HG03045 (cell line): ENCODE measurements at regions not wholly inside any gene's neighbourhood (a gene's known extent, or its start where the extent isn't known, plus 50 kb on each side); places are given as distances from the start of the nearest gene placed in this dataset.
"Not testable (repeated sequence)": the region's sequence is repeated elsewhere in the genome, so short reads cannot be mapped to it uniquely, and the experiment has no call there.

ENCODE experiments used
- ATAC-seq: cut with Tn5 transposase; IDR thresholded peaks from one replicate; pipeline ENCODE4 v1.9.1; 2021; ENCODE audit warnings: mild to moderate bottlenecking, moderate library complexity; ENCODE audit not compliant: unreplicated experiment

- ATAC-seq, result no peak
Observed at GRCh38 chr9:90064971-90065370, 460.2 kb downstream of the GADD45G start.

GRCh38 chr9:90065851-90066250 lies 461.0 kb downstream of the GADD45G start:
- ATAC-seq, result no peak

GRCh38 chr9:90069085-90069484 lies 464.3 kb downstream of the GADD45G start:
- no peak for ATAC-seq

DNA sequence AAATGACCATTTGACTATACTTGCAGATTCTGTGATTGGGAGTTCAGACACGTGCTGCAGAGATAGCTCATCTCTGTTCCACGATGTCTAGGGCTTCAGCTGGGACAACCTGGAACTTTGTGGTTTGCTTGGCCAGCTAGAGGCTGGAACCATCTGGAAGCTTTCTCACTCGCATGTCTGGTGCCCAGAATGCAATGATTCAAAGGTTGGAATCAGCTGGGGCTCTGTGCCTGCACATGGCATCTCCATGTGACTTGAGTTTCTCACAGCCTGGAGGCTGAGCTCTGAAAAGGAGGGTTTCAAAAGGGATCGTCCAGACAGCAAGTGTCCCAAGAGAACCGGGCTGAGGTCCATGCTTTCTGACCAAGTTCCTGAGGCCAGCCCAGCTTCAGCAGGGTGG lies 465.2 kb downstream of the GADD45G start:
- no peak for ATAC-seq

DNA sequence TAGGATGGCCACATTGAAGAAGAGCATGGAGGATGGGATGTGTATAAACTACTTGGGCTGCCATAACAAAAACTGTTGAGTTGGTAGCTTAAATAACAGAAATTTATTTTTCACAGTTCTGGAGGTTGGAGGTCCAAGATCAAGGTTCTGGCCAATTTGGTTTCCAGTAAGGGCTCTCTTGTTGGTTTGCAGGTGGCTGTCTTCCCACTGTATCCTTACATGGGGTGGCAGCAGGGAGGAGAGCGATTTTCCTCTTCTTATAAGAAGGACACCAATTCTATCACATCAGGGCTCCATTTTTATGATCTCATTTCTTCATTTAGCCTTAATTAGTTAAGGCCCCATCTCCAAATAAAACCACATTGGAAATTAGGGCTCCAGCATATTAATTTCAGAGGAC lies 465.7 kb downstream of the GADD45G start:
- ATAC-seq, result no peak

GRCh38 chr9:90070931-90071660 lies 466.3 kb downstream of the GADD45G start:
- ATAC-seq, result no peak

GRCh38 chr9:90073186-90073945 lies 468.6 kb downstream of the GADD45G start:
- ATAC-seq, result no peak

GRCh38 chr9:90074316-90074962 lies 469.6 kb downstream of the GADD45G start:
- no peak for ATAC-seq

DNA sequence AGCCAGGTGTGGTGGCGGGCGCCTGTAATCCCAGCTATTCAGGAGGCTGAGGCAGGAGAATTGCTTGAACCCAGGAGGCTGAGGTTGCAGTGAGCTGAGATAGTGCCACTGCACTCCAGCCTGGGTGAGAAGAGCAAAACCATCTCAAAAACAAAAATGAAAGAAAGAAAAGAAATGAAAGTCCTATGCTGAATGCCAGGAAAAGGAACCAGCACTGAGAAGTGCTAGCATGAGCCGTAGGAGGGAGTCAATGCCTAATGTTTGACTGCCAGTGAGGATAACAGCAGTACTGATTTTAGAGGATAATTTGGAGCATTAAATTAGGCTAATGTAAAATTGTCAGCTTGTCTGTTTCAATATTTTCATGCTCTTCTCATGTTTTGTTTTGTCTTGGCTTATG lies 472.8 kb downstream of the GADD45G start:
- ATAC-seq, result not testable (repeated sequence)

DNA sequence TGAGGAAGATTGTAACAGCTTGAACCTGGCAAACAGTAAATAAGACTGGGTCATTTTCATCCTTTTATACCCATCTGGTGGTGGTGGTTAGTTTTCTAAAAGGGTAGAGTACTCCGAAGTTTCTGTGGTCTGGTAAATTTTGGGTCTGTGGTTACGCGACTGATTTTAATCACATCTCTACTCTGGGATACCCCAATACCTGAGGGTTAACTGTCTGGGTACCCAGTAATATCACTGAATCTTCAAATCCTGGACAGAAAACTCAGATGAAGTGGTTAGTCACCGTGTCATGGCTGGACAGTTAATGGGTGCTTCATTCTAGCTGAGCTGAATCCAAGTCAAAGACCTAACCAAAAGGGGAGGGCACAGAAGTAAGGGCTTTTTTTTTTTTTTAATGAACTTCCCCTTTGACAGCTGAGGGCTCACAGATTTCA lies 474.2 kb downstream of the GADD45G start:
- ATAC-seq, result no peak

DNA sequence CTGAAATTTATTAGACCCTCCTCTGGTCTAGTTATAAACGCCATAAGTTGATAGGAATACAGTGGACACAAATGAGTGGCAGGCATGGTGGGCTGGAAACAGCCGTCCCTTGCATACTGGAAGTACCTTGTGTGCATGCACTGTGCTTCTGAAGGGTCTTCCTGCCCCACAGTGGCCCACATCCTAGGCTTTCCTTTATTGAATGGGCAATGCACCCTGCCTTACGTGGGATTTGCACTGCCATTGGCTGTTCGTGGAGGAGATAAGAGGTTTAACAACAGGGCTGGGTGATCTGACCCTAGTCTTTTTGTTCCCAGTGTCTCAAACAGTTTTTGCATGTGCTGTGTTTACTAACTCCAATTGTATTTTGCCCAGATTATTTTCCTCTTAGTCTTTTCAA lies 480.8 kb downstream of the GADD45G start:
- no peak for ATAC-seq

DNA sequence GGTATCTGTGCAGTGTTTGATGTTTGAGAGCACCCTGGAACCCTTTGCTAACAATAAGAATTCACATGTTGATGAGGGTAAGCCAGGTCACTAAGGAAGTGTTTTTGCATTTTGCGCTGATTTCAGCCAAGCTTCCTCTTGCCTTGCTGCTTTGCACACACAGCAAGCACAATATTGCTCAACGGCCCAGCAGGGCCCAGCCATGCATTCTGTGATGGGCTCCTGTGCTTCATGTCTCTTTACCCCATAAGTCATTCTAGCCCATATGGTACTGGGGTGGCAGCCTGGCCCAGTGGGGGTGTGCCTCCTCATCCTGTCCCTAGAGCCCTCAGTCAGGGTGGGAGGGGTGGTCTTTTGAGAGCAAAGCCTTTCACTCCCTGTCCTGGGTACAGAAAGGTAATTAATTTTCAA lies 481.3 kb downstream of the GADD45G start:
- ATAC-seq, result no peak

DNA sequence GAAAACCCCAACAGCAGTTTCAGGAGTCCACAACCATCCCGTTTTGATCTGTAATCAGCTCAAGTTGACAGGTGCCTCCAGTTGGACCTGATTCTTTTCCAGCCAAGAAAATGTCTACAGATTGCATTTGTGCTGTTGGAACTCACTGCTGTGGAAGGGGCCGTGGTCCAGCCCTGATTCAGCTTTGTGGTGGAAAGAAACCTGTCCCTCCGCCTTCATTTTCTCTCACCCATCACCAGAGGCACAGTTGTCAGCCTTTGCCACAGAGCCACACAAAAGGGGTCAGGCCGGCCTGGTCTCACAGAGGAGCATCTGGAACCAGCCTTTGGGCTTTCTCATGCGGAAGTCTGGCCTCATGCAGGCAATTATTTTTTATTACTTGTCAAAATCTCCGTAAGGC lies 483.6 kb downstream of the GADD45G start:
- ATAC-seq, result no peak

GRCh38 chr9:90088856-90089255 lies 484.0 kb downstream of the GADD45G start:
- ATAC-seq, result no peak

DNA sequence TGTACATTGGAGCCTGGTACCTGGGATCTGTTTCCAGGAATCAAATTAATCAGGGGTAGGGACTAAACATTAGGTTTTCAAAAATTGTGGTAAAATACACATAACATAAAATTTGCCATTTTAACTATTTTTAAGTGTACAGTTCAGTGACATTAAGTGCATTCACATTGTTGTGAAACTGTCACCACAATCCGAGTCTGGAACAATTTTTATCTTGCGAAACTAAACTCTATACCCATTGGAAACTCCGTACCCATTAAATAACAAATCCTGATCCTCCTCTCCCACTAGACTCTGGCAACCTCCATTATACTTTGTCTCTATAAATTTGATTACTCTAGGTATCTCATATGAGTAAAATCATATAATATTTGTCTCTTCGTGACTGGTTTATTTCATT lies 486.2 kb downstream of the GADD45G start:
- no peak for ATAC-seq

- no peak for ATAC-seq
Observed at GRCh38 chr9:90092508-90092907, 487.7 kb downstream of the GADD45G start.

GRCh38 chr9:90095682-90096081 lies 490.9 kb downstream of the GADD45G start:
- ATAC-seq, result no peak

- no peak for ATAC-seq
Observed at GRCh38 chr9:90097237-90097636, 492.4 kb downstream of the GADD45G start.

GRCh38 chr9:90098408-90098807 lies 493.6 kb downstream of the GADD45G start:
- no peak for ATAC-seq

DNA sequence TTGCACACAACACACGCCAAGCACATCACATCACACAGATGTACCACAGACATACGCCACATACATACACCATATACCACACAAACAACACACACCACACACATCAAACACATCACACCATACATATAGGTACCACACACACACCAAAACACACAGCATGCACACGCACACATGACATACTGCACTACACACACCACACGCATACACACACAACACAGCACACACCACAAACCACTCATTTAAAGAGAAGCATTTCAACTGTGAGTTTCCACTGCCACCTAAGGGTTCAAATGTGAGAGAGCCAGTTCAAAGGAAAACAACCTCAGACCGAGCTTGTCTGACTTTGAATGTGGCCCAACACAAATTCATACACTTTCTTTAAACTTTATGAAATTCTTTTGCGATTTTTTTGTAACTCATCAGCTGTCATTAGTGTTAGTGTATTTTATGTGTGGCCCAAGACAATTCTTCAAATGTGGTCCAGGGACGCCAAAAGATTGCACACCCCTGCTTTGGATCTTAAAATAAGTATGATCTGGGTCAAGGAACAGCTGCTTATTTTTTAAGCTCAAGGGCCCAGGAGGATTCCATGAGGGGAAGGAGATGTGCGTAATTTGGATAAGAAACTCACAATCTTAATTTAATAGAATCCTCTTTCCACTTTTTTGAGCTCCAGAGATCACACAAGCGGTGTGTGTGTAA lies 494.6 kb downstream of the GADD45G start:
- no peak for ATAC-seq

- no peak for ATAC-seq
Observed at GRCh38 chr9:90100014-90100413, 495.2 kb downstream of the GADD45G start.
